ENCODE measurements at regions not wholly inside any gene's neighbourhood (a gene's known extent, or its start where the extent isn't known, plus 50 kb on each side); places are given as distances from the start of the nearest gene placed in this dataset.
"Not testable (repeated sequence)": the region's sequence is repeated elsewhere in the genome, so short reads cannot be mapped to it uniquely, and the experiment has no call there.

GRCh38 chr2:83089051-83089450 lies 1370.0 kb downstream of the SUCLG1 start:
- DNase-seq: not testable (repeated sequence)

- DNase-seq: no peak
Observed at GRCh38 chr2:83085869-83086268, 1373.2 kb downstream of the SUCLG1 start.

- no peak for DNase-seq
Observed at GRCh38 chr2:83081826-83082690, 1377.0 kb downstream of the SUCLG1 start.

GRCh38 chr2:83079007-83079406 lies 1380.1 kb downstream of the SUCLG1 start:
- DNase-seq: no peak

GRCh38 chr2:83072767-83073166 lies 1386.3 kb downstream of the SUCLG1 start:
- no peak for DNase-seq

- DNase-seq: no peak
Observed at GRCh38 chr2:83071914-83072313, 1387.2 kb downstream of the SUCLG1 start.

- no peak for DNase-seq
Observed at GRCh38 chr2:83071352-83071751, 1387.7 kb downstream of the SUCLG1 start.

GRCh38 chr2:83069724-83070123 lies 1389.4 kb downstream of the SUCLG1 start:
- DNase-seq: no peak

- DNase-seq: no peak
Observed at GRCh38 chr2:83068714-83069113, 1390.4 kb downstream of the SUCLG1 start.

- no peak for DNase-seq
Observed at GRCh38 chr2:83067947-83068346, 1391.1 kb downstream of the SUCLG1 start.

GRCh38 chr2:83063933-83064332 lies 1395.1 kb downstream of the SUCLG1 start:
- DNase-seq: no peak

GRCh38 chr2:83063511-83063910 lies 1395.6 kb downstream of the SUCLG1 start:
- DNase-seq: no peak

- no peak for DNase-seq
Observed at GRCh38 chr2:83058683-83059082, 1400.4 kb downstream of the SUCLG1 start.

- DNase-seq: no peak
Observed at GRCh38 chr2:83055376-83056010, 1403.6 kb downstream of the SUCLG1 start.

GRCh38 chr2:83054751-83055150 lies 1404.3 kb downstream of the SUCLG1 start:
- no peak for DNase-seq

- DNase-seq: no peak
Observed at GRCh38 chr2:83051538-83052170, 1407.4 kb downstream of the SUCLG1 start.

GRCh38 chr2:83042053-83042452 lies 1417.0 kb downstream of the SUCLG1 start:
- no peak for DNase-seq

- no peak for DNase-seq
Observed at GRCh38 chr2:83022631-83023210, 1436.4 kb downstream of the SUCLG1 start.

- DNase-seq: no peak
Observed at GRCh38 chr2:83017366-83018090, 1441.6 kb downstream of the SUCLG1 start.

GRCh38 chr2:83016343-83017110 lies 1442.6 kb downstream of the SUCLG1 start:
- no peak for DNase-seq

- DNase-seq: no peak
Observed at GRCh38 chr2:83015900-83016299, 1443.2 kb downstream of the SUCLG1 start.

Measured in stimulated activated CD4-positive, alpha-beta T cell treated with anti-CD3 and anti-CD28 coated beads, Interleukin-2, amount 100 ng/mL, for 48 hours (primary cell).